B cell (primary cell): ENCODE measurements at regions not wholly inside any gene's neighbourhood (a gene's known extent, or its start where the extent isn't known, plus 50 kb on each side); places are given as distances from the start of the nearest gene placed in this dataset.

Source experiments
- ATAC-seq: fragments of 200-7000 bp; cut with Tn5 transposase; one replicate; pipeline ENCODE4 v1.10.0; 2021; ENCODE audit warnings: low read depth, mild to moderate bottlenecking, moderate number of reproducible peaks, moderate library complexity
- CTCF ChIA-PET: fragments of 350-600 bp; sonication (Branson Sonifier 250); formaldehyde crosslinking; loops from one replicate; lab custom pipeline; 2021; ENCODE audit warnings: antibody characterized with exemption, inconsistent platforms; lab: Charles Lee
- POLR2A ChIA-PET: fragments of 350-600 bp; sonication (Branson Sonifier 250); formaldehyde crosslinking; loops from one replicate; lab custom pipeline; 2021; ENCODE audit warnings: antibody characterized with exemption; lab: Charles Lee
- DNase-seq: peaks from one replicate; pipeline ENCODE4 v3.0.0; 2013
- H2AFZ ChIP-seq: 2 replicates; pipeline ENCODE4 v1.6.1; 2012; ENCODE audit warnings: mild to moderate bottlenecking, low read depth, low read length; ENCODE audit not compliant: insufficient read depth, poor library complexity, severe bottlenecking
- H3K27ac ChIP-seq, 2 donors: 1 replicate in 1 of 2; 2 replicates in 1 of 2; pipeline ENCODE4 v1.5.1; 2012 to 2013; ENCODE audit warnings: low read length in 2 of 2, mild to moderate bottlenecking in 2 of 2, moderate library complexity in 1 of 2
- H3K27me3 ChIP-seq, 4 experiments: fragments of 200-600 bp in 1 of 4; sonication (generic) in 1 of 4; replicated peaks in 1 of 4; 1 replicate in 2 of 4; 2 replicates in 2 of 4; pipeline versions ENCODE4 v1.6.1 to v1.7.0; 2013 to 2016; ENCODE audit warnings: low read length in 3 of 4, mild to moderate bottlenecking in 2 of 4, mixed read lengths in 1 of 4, moderate library complexity in 1 of 4; ENCODE audit not compliant: insufficient read depth in 4 of 4, control insufficient read depth in 3 of 4; ENCODE audit errors: control extremely low read depth in 1 of 4
- H3K36me3 ChIP-seq, 2 experiments: replicated peaks in 1 of 2; 1 replicate in 1 of 2; 2 replicates in 1 of 2; pipeline versions ENCODE4 v1.6.1 to v1.7.1; 2013; ENCODE audit warnings: low read length in 1 of 2; ENCODE audit not compliant: insufficient read depth in 2 of 2, control insufficient read depth in 1 of 2; ENCODE audit errors: control extremely low read depth in 1 of 2, extremely low read depth in 1 of 2
- H3K4me1 ChIP-seq, 2 donors: fragments of 200-600 bp in 1 of 2; sonication (generic) in 1 of 2; 1 replicate in 1 of 2; 2 replicates in 1 of 2; pipeline versions ENCODE4 v1.5.1 to v1.6.1; 2013 to 2017; ENCODE audit warnings: low read length in 2 of 2; ENCODE audit not compliant: control insufficient read depth in 2 of 2, insufficient read depth in 2 of 2
- H3K4me2 ChIP-seq: replicated peaks from 2 replicates; pipeline ENCODE3; 2012; ENCODE audit warnings: mild to moderate bottlenecking, low read depth, low read length; ENCODE audit not compliant: poor library complexity, severe bottlenecking
- H3K4me3 ChIP-seq, 5 experiments: fragments of 200-600 bp in 1 of 5; sonication (generic) in 1 of 5; 1 replicate in 3 of 5; 2 replicates in 2 of 5; pipeline versions ENCODE4 v1.5.1 to v1.7.0; 2011 to 2016; ENCODE audit warnings: low read length in 4 of 5, mild to moderate bottlenecking in 4 of 5, low read depth in 2 of 5, control low read depth in 1 of 5, moderate library complexity in 1 of 5; ENCODE audit not compliant: insufficient read depth in 1 of 5; ENCODE audit errors: control extremely low read depth in 1 of 5, extremely low read depth in 1 of 5
- H3K79me2 ChIP-seq: fragments of 200-600 bp; sonication (generic); one replicate; pipeline ENCODE4 v1.6.0; 2016; ENCODE audit warnings: low read length; ENCODE audit not compliant: control insufficient read depth, insufficient read depth
- H3K9ac ChIP-seq: fragments of 200-600 bp; sonication (generic); 2 replicates; pipeline ENCODE4 v1.6.1; 2017; ENCODE audit warnings: mild to moderate bottlenecking, low read length, moderate library complexity
- H3K9me3 ChIP-seq, 3 donors: one replicate each; pipeline versions ENCODE4 v1.6.1 to v1.7.1; 2013; ENCODE audit warnings: low read length in 2 of 3; ENCODE audit not compliant: control insufficient read depth in 2 of 3, insufficient read depth in 1 of 3; ENCODE audit errors: control extremely low read depth in 1 of 3
- H4K20me1 ChIP-seq: 2 replicates; pipeline ENCODE4 v1.6.0; 2012; ENCODE audit warnings: mild to moderate bottlenecking, low read length; ENCODE audit not compliant: insufficient read depth, control insufficient read depth, poor library complexity, severe bottlenecking
- H3K27ac Mint-ChIP-seq: one replicate; pipeline ENCODE4 v1.8.0; 2021; ENCODE audit warnings: mixed read lengths
- H3K27me3 Mint-ChIP-seq: one replicate; pipeline ENCODE4 v1.8.0; 2021; ENCODE audit warnings: mixed read lengths
- H3K4me1 Mint-ChIP-seq: one replicate; pipeline ENCODE4 v1.8.0; 2021; ENCODE audit warnings: mixed read lengths
- H3K4me3 Mint-ChIP-seq: one replicate; pipeline ENCODE4 v1.8.0; 2021; ENCODE audit warnings: mixed read lengths
- H3K9me3 Mint-ChIP-seq: one replicate; pipeline ENCODE4 v1.8.0; 2022; ENCODE audit warnings: mixed read lengths; ENCODE audit not compliant: insufficient read depth
- CTCF ChIP-seq: fragments of 200-600 bp; IDR thresholded peaks from one replicate; pipeline ENCODE4 v1.8.0; 2022; ENCODE audit warnings: antibody characterized with exemption, mild to moderate bottlenecking
- EZH2 ChIP-seq: IDR thresholded peaks from 2 replicates; pipeline ENCODE4 v1.6.1; 2012; ENCODE audit warnings: borderline replicate concordance, low read depth, mild to moderate bottlenecking, moderate library complexity, low read length; ENCODE audit not compliant: insufficient read depth, poor library complexity, severe bottlenecking
- WGBS: methylation state at CpG from one replicate; pipeline ENCODE4 v1.1.5; 2013; ENCODE audit warnings: missing lambda C conversion rate; ENCODE audit not compliant: insufficient coverage; 5-methylcytosine and 5-hydroxymethylcytosine counted together
- intact Hi-C: fragments of 100-400 bp; cut with micrococcal nuclease; formaldehyde crosslinking; loops from one replicate; pipeline ENCODE4 v1.10.0; 2022

GRCh38 chr6:126531286-126531685 lies 191.4 kb downstream of the CENPW start:
- no peak overlapping the region for H2AFZ ChIP-seq
- no peaks in the 10 kb centered on the region for H4K20me1 ChIP-seq
- no peaks in the 10 kb centered on the region for H3K36me3 ChIP-seq
- ChIA-PET POLR2A (no interaction called here), CTCF (no interaction called here)
- Mint-ChIP-seq H3K9me3 (no peaks in the 10 kb centered on the region), H3K4me1 (no peaks in the 10 kb centered on the region), H3K27me3 (no peaks in the 10 kb centered on the region), H3K4me3 (no peak overlapping the region), H3K27ac (no peak overlapping the region)
- intact Hi-C loops: no loop called here
- ATAC-seq (no peak), DNase-seq (no peak)
- no peaks in the 10 kb centered on the region for H3K27me3 ChIP-seq
- no peaks in the 10 kb centered on the region for H3K4me1 ChIP-seq
- no peaks in the 10 kb centered on the region for H3K9me3 ChIP-seq
- no peak overlapping the region for H3K4me3 ChIP-seq
- H3K27ac ChIP-seq: no peak overlapping the region
- H3K9ac ChIP-seq: no peak overlapping the region
- no peaks in the 10 kb centered on the region for H3K79me2 ChIP-seq
- TF ChIP-seq EZH2 (no peak), CTCF (no peak)
- H3K4me2 ChIP-seq: no peak overlapping the region

GRCh38 chr6:126531840-126532239 lies 191.9 kb downstream of the CENPW start:
- Mint-ChIP-seq H3K27me3 (no peaks in the 10 kb centered on the region), H3K27ac (no peak overlapping the region), H3K9me3 (no peaks in the 10 kb centered on the region), H3K4me1 (no peaks in the 10 kb centered on the region), H3K4me3 (no peak overlapping the region)
- WGBS: 40% methylated on average over 1 of the region's 1 CpG
- DNase-seq (no peak), ATAC-seq (no peak)
- intact Hi-C loops: no loop called here
- Histone ChIP-seq H3K27ac (no peak overlapping the region), H3K4me1 (no peaks in the 10 kb centered on the region), H3K9me3 (no peaks in the 10 kb centered on the region), H4K20me1 (no peaks in the 10 kb centered on the region), H3K9ac (no peak overlapping the region), H3K79me2 (no peaks in the 10 kb centered on the region), H3K36me3 (no peaks in the 10 kb centered on the region), H3K4me3 (no peak overlapping the region), H3K27me3 (no peaks in the 10 kb centered on the region), H2AFZ (no peak overlapping the region), H3K4me2 (no peak overlapping the region)
- TF ChIP-seq EZH2 (no peak), CTCF (no peak)
- ChIA-PET POLR2A (no interaction called here), CTCF (no interaction called here)
